T-helper 9 cell (primary cell): ENCODE measurements at regions not wholly inside any gene's neighbourhood (a gene's known extent, or its start where the extent isn't known, plus 50 kb on each side); places are given as distances from the start of the nearest gene placed in this dataset.

Experiments
- DNase-seq: peaks from one replicate; pipeline ENCODE4 v3.0.0-alpha.2; 2020

GRCh38 chr4:129420637-129421036 is 324.7 kb downstream of the C4orf33 start:
- no peak for DNase-seq

- DNase-seq = no peak
Measured at GRCh38 chr4:129422277-129422676, 326.3 kb downstream of the C4orf33 start.

- no peak for DNase-seq
Measured at GRCh38 chr4:129428454-129428853, 332.5 kb downstream of the C4orf33 start.

GRCh38 chr4:129429581-129430320 is 333.8 kb downstream of the C4orf33 start:
- no peak for DNase-seq

GRCh38 chr4:129437347-129437746 is 341.4 kb downstream of the C4orf33 start:
- no peak for DNase-seq

- no peak for DNase-seq
Measured at GRCh38 chr4:129438456-129438981, 342.6 kb downstream of the C4orf33 start.

GRCh38 chr4:129446074-129446473 is 350.1 kb downstream of the C4orf33 start:
- no peak for DNase-seq

- DNase-seq = no peak
Measured at GRCh38 chr4:129453524-129454200, 357.7 kb downstream of the C4orf33 start.

- no peak for DNase-seq
Measured at GRCh38 chr4:129455482-129455881, 359.5 kb downstream of the C4orf33 start.

- no peak for DNase-seq
Measured at GRCh38 chr4:129468624-129469023, 372.7 kb downstream of the C4orf33 start.

GRCh38 chr4:129474698-129475097 is 378.7 kb downstream of the C4orf33 start:
- DNase-seq = no peak

GRCh38 chr4:129481107-129481506 is 385.2 kb downstream of the C4orf33 start:
- DNase-seq = no peak

- DNase-seq = no peak
Measured at GRCh38 chr4:129488427-129488826, 392.5 kb downstream of the C4orf33 start.

- DNase-seq = no peak
Measured at GRCh38 chr4:129490516-129490915, 394.6 kb downstream of the C4orf33 start.

GRCh38 chr4:129498626-129499025 is 402.7 kb downstream of the C4orf33 start:
- DNase-seq = no peak

- DNase-seq = no peak
Measured at GRCh38 chr4:129514852-129515251, 418.9 kb downstream of the C4orf33 start.

- no peak for DNase-seq
Measured at GRCh38 chr4:129515356-129515755, 419.4 kb downstream of the C4orf33 start.

- no peak for DNase-seq
Measured at GRCh38 chr4:129526812-129527211, 430.9 kb downstream of the C4orf33 start.

- DNase-seq = no peak
Measured at GRCh38 chr4:129531253-129531652, 435.3 kb downstream of the C4orf33 start.

GRCh38 chr4:129532573-129532972 is 436.6 kb downstream of the C4orf33 start:
- DNase-seq = no peak

GRCh38 chr4:129543299-129543698 is 447.3 kb downstream of the C4orf33 start:
- no peak for DNase-seq

GRCh38 chr4:129545599-129546278 is 449.8 kb downstream of the C4orf33 start:
- DNase-seq = no peak

- DNase-seq = no peak
Measured at GRCh38 chr4:129546531-129546930, 450.6 kb downstream of the C4orf33 start.
